ENCODE measurements at regions not wholly inside any gene's neighbourhood (a gene's known extent, or its start where the extent isn't known, plus 50 kb on each side); places are given as distances from the start of the nearest gene placed in this dataset.

GRCh38 chr9:129457325-129457779 is 163.5 kb downstream of the C9orf50 start:
- TF ChIP-seq CTCF (conservative IDR thresholded peaks at IDR 0.05; ENCODE audit: low read depth, low read length) = no peak
- H3K4me3 ChIP-seq (ENCODE audit: low read depth, low read length) = no peak overlapping the region
- DNase-seq (ENCODE audit: low read depth) = no peak

- DNase-seq (ENCODE audit: low read depth) = no peak
- TF ChIP-seq CTCF (conservative IDR thresholded peaks at IDR 0.05; ENCODE audit: low read depth, low read length) = no peak
These were observed 164.2 kb downstream of the C9orf50 start for GRCh38 chr9:129456549-129457324.

GRCh38 chr9:129455151-129455995 is 165.5 kb downstream of the C9orf50 start:
- TF ChIP-seq CTCF (conservative IDR thresholded peaks at IDR 0.05; ENCODE audit: low read depth, low read length) = no peak
- no peak overlapping the region for H3K4me3 ChIP-seq (ENCODE audit: low read depth, low read length)
- no peak for DNase-seq (ENCODE audit: low read depth)

More at GRCh38 chr9:129456549-129457324, 164.2 kb downstream of the C9orf50 start:
- H3K4me3 ChIP-seq (ENCODE audit: low read depth, low read length) = no peak overlapping the region

GRCh38 chr9:129454467-129455067 is 166.3 kb downstream of the C9orf50 start:
- H3K4me3 ChIP-seq (ENCODE audit: low read depth, low read length) = no peak overlapping the region
- no peak for DNase-seq (ENCODE audit: low read depth)
- no peak for TF ChIP-seq CTCF (conservative IDR thresholded peaks at IDR 0.05; ENCODE audit: low read depth, low read length)

GRCh38 chr9:129453734-129454133 is 167.2 kb downstream of the C9orf50 start:
- H3K4me3 ChIP-seq (ENCODE audit: low read depth, low read length) = no peak overlapping the region

GRCh38 chr9:129451669-129452068 is 169.2 kb downstream of the C9orf50 start:
- no peak overlapping the region for H3K4me3 ChIP-seq (ENCODE audit: low read depth, low read length)
- TF ChIP-seq CTCF (conservative IDR thresholded peaks at IDR 0.05; ENCODE audit: low read depth, low read length) = no peak
- DNase-seq (ENCODE audit: low read depth) = no peak

More at GRCh38 chr9:129453734-129454133, 167.2 kb downstream of the C9orf50 start:
- TF ChIP-seq CTCF (conservative IDR thresholded peaks at IDR 0.05; ENCODE audit: low read depth, low read length) = no peak
- DNase-seq (ENCODE audit: low read depth) = no peak
